ENCODE measurements at regions not wholly inside any gene's neighbourhood (a gene's known extent, or its start where the extent isn't known, plus 50 kb on each side); places are given as distances from the start of the nearest gene placed in this dataset.

DNA sequence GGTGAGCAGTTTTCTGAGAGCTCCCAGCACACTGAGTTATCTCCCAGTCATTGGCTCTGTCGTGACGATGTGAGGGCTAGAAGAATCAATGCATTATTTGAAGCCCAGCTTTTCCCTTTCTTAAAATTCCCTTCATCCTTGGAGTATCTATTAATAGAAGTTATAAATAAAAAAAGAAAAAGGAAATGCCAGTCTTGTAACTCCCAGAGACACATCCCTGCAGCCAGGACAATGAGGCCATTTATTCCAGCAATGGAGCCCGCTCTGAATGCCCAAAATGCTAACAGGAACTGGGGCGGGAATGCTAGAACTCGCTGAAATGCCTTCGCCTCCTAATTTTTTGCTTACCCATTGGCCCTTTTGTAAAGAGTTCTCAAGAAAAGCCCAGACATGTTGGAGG is 305.8 kb downstream of the TFAP2C start:
- ATAC-seq (no peak), DNase-seq (ENCODE audit: low read depth, low spot score) (no peak)
- no peaks in the 10 kb centered on the region for H3K9me3 ChIP-seq (ENCODE audit: control insufficient read depth in 1 of 2, insufficient read depth in 1 of 2, low read depth in 1 of 2, low read length in 2 of 2)
- no peak overlapping the region for H2AFZ ChIP-seq (ENCODE audit: low read depth, low read length, poor library complexity, severe bottlenecking)
- TF ChIP-seq, protein P1, sequence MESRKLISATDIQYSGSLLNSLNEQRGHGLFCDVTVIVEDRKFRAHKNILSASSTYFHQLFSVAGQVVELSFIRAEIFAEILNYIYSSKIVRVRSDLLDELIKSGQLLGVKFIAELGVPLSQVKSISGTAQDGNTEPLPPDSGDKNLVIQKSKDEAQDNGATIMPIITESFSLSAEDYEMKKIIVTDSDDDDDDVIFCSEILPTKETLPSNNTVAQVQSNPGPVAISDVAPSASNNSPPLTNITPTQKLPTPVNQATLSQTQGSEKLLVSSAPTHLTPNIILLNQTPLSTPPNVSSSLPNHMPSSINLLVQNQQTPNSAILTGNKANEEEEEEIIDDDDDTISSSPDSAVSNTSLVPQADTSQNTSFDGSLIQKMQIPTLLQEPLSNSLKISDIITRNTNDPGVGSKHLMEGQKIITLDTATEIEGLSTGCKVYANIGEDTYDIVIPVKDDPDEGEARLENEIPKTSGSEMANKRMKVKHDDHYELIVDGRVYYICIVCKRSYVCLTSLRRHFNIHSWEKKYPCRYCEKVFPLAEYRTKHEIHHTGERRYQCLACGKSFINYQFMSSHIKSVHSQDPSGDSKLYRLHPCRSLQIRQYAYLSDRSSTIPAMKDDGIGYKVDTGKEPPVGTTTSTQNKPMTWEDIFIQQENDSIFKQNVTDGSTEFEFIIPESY (IDR thresholded peaks at IDR 0.05; ENCODE audit: extremely low read depth, insufficient replicate concordance, low read length), result no peak
- TF ChIP-seq RAD21 (IDR thresholded peaks at IDR 0.05; ENCODE audit: low read depth), result no peak
- TF ChIP-seq CEBPB (IDR thresholded peaks at IDR 0.05; ENCODE audit: low read depth), result no peak
- no peak for TF ChIP-seq EZH2 (IDR thresholded peaks at IDR 0.05)
- TF ChIP-seq POLR2AphosphoS5 (IDR thresholded peaks at IDR 0.05; ENCODE audit: low read depth, low read length), result no peak
- TF ChIP-seq ZFX (IDR thresholded peaks at IDR 0.05), result no peak
- TF ChIP-seq, protein P2, sequence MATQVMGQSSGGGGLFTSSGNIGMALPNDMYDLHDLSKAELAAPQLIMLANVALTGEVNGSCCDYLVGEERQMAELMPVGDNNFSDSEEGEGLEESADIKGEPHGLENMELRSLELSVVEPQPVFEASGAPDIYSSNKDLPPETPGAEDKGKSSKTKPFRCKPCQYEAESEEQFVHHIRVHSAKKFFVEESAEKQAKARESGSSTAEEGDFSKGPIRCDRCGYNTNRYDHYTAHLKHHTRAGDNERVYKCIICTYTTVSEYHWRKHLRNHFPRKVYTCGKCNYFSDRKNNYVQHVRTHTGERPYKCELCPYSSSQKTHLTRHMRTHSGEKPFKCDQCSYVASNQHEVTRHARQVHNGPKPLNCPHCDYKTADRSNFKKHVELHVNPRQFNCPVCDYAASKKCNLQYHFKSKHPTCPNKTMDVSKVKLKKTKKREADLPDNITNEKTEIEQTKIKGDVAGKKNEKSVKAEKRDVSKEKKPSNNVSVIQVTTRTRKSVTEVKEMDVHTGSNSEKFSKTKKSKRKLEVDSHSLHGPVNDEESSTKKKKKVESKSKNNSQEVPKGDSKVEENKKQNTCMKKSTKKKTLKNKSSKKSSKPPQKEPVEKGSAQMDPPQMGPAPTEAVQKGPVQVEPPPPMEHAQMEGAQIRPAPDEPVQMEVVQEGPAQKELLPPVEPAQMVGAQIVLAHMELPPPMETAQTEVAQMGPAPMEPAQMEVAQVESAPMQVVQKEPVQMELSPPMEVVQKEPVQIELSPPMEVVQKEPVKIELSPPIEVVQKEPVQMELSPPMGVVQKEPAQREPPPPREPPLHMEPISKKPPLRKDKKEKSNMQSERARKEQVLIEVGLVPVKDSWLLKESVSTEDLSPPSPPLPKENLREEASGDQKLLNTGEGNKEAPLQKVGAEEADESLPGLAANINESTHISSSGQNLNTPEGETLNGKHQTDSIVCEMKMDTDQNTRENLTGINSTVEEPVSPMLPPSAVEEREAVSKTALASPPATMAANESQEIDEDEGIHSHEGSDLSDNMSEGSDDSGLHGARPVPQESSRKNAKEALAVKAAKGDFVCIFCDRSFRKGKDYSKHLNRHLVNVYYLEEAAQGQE (IDR thresholded peaks at IDR 0.05; ENCODE audit: low read depth), result no peak
- TF ChIP-seq, protein P3, sequence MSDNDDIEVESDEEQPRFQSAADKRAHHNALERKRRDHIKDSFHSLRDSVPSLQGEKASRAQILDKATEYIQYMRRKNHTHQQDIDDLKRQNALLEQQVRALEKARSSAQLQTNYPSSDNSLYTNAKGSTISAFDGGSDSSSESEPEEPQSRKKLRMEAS (IDR thresholded peaks at IDR 0.05), result no peak
- H3K9me2 ChIP-seq (ENCODE audit: insufficient read depth), result no peaks in the 10 kb centered on the region
- no peaks in the 10 kb centered on the region for H3K36me3 ChIP-seq (ENCODE audit: control insufficient read depth in 1 of 2, insufficient read depth in 2 of 2, low read length in 2 of 2)
- ChIA-PET RAD21 (ENCODE audit: low non-redundant PET in 1 of 2, low total read pairs in 2 of 2, uncharacterized antibody in 2 of 2, unreplicated experiment in 2 of 2) (no interaction called here), POLR2A (no interaction called here), CTCF (no interaction called here)
- H3K4me1 ChIP-seq (ENCODE audit: control insufficient read depth in 1 of 2, insufficient read depth in 2 of 2, low read length in 2 of 2), result no peaks in the 10 kb centered on the region
- no peaks in the 10 kb centered on the region for H3K27me3 ChIP-seq (ENCODE audit: insufficient read depth, low read length)
- no peak overlapping the region for H3K9ac ChIP-seq (ENCODE audit: low read length)
- H3K4me3 ChIP-seq (replicated peaks in 1 of 2; ENCODE audit: low read depth in 1 of 2, low read length in 2 of 2), result no peak overlapping the region
- BruUV-seq (replicated peaks), result no TSS peak
- no peaks in the 10 kb centered on the region for H3K79me2 ChIP-seq (ENCODE audit: insufficient read depth, low read length)
- H3K4me2 ChIP-seq (ENCODE audit: low read length), result no peak overlapping the region
- no peaks in the 10 kb centered on the region for H4K20me1 ChIP-seq (ENCODE audit: insufficient read depth)
- no peak overlapping the region for H3K27ac ChIP-seq (ENCODE audit: low read depth, low read length)
- intact Hi-C loops (cut with micrococcal nuclease), result no loop called here
